SK-N-SH (cell line): ENCODE measurements at regions not wholly inside any gene's neighbourhood (a gene's known extent, or its start where the extent isn't known, plus 50 kb on each side); places are given as distances from the start of the nearest gene placed in this dataset.

Experiments
- POLR2AphosphoS5 ChIP-seq: IDR thresholded peaks from 2 replicates; pipeline ENCODE4 v1.6.1; 2012; ENCODE audit warnings: low read depth, low read length
- RAD21 ChIP-seq: IDR thresholded peaks from 2 replicates; pipeline ENCODE4 v1.6.1; 2012; ENCODE audit warnings: mild to moderate bottlenecking, low read length
- RXRA ChIP-seq: IDR thresholded peaks from 2 replicates; pipeline ENCODE4 v1.4.0; 2012; ENCODE audit warnings: low read depth, mild to moderate bottlenecking, borderline replicate concordance
- SMC3 ChIP-seq: IDR thresholded peaks from 2 replicates; pipeline ENCODE4 v1.6.1; 2012; ENCODE audit warnings: low read depth, low read length, improper control_type of control experiment
- TF ChIP-seq, protein P1 (sequence below): fragments of 200-600 bp; sonication (generic); IDR thresholded peaks from 2 replicates; pipeline ENCODE4 v1.6.1; 2017; ENCODE audit warnings: antibody characterized with exemption, mild to moderate bottlenecking, moderate library complexity

GRCh38 chr6:165891320-165891719 is 228.3 kb upstream of the PDE10A start:
- TF ChIP-seq, protein P1, sequence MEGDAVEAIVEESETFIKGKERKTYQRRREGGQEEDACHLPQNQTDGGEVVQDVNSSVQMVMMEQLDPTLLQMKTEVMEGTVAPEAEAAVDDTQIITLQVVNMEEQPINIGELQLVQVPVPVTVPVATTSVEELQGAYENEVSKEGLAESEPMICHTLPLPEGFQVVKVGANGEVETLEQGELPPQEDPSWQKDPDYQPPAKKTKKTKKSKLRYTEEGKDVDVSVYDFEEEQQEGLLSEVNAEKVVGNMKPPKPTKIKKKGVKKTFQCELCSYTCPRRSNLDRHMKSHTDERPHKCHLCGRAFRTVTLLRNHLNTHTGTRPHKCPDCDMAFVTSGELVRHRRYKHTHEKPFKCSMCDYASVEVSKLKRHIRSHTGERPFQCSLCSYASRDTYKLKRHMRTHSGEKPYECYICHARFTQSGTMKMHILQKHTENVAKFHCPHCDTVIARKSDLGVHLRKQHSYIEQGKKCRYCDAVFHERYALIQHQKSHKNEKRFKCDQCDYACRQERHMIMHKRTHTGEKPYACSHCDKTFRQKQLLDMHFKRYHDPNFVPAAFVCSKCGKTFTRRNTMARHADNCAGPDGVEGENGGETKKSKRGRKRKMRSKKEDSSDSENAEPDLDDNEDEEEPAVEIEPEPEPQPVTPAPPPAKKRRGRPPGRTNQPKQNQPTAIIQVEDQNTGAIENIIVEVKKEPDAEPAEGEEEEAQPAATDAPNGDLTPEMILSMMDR: no peak
- TF ChIP-seq SMC3 (no peak), POLR2AphosphoS5 (no peak), RXRA (no peak), RAD21 (no peak)
